Epidermal melanocyte (primary cell): ENCODE measurements at regions not wholly inside any gene's neighbourhood (a gene's known extent, or its start where the extent isn't known, plus 50 kb on each side); places are given as distances from the start of the nearest gene placed in this dataset.
"Not testable (repeated sequence)": the region's sequence is repeated elsewhere in the genome, so short reads cannot be mapped to it uniquely, and the experiment has no call there.

ENCODE experiments used
- DNase-seq: peaks from one replicate; pipeline ENCODE4 v3.0.0; 2011; ENCODE audit warnings: low spot score; ENCODE audit not compliant: insufficient read length

DNA sequence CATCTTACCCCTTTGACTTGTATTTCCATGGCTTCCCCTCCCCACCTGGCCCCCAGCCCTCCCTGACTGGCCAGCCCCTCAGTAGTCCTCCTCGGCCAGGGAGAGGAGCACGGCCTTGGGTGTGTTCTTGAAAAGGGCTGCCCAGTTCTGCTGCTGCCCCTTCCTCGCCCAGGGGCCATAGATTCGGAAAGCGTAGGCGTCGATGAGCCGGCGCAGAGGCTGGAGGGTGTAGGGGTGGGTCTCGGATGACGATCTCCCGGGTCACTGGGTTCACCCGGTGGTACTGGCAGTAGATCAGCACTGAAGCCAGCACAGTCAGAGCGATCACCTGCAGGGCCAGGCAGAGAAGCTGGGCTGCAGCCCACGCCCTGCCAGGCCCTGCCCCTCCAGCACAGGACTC is 71.7 kb downstream of the ZNF479 start:
- DNase-seq: not testable (repeated sequence)

DNA sequence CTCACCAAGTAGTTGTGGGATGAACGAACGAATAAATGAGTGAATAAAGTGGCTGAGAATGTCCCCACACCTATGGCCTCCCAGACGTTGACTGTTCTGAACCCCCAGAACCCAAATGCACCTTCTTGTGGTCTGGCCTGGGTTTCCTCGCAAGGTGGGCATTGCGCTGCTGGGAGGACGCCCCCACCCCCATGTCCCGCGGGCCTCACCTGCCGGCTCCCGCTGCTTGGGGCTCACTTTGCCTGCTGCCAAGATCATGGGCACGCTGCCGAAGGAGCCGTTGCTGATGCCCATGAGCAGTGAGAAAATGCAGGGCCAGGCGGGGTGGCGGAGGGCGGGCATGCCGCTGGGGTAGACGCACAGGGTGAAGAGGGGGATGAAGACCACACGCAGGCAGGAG is 115.9 kb downstream of the ZNF479 start:
- DNase-seq: not testable (repeated sequence)

DNA sequence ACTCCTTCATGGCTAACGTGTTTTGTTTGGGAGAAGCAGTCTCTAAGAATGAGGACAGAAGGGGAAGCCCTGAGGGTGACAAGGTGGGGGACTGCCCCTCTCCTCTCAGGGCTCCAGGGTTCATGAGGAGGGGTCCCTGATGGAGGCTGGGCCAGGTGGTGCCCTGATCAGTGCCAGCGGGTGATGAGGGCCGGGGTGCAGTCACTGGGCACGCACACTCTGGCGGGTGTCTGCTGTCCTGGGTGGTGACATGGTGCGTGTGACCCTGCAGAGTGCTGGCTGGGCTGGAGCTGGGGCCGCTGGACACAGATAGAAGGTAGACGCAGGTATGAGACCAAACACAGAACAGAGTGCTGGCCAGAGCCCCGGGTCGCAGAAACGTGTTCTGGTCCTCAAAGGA is 118.5 kb downstream of the ZNF479 start:
- not testable (repeated sequence) for DNase-seq

DNA sequence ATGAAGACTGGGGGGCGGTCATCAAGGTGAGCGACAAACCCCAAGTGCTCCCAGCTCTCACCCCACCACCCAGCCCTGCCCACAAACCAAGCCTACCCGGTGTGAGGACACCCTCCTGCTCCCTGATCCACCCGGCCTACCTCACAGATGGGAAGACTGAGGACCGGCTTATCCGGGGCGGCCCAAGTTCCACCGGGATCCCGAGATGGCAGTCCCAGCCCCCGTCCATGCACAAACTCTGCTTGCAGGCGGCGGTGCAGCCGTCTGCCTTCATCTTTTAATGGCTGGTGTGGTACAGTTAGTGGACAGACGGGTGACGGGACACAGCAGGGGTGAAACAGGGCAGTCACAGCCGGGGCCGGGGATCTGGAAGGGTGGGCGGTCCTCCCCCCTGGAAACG is 119.3 kb downstream of the ZNF479 start:
- not testable (repeated sequence) for DNase-seq

DNA sequence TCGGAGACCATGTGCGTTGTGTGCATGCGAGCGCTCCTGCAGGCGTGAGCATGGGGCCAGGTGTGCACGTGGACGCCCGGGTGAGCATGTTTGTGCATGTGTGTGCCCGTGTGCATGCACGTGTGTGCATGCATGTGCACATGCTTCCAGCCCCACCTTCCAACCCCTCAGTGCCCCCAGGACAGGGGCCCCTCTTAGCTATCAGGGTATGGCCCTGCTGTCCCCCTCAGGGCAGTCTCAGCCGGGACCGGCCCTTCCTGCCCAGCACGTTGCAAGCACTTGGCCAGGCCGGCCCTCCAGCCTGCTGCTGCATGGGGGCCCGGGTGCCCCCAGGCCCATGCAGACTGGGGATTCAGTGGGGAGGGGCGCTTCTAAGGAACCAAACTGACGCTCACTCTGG is 123.0 kb downstream of the ZNF479 start:
- DNase-seq: not testable (repeated sequence)

DNA sequence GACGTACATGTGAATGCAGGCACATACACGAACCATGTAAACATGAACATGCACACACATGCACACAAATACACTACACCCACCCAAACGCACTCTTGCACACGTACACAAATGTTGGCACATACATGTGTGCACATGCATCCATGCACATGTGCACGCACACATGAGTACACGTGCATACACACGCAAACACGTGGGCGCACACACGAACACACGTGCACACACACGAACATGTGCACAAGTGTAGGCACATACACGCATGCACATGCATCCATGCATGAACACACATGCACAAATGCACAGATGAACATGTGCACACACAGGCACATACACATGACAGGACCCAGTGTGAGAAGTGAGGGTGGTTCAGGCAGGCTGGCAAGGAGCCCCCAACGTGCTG is 126.3 kb downstream of the ZNF479 start:
- not testable (repeated sequence) for DNase-seq

DNA sequence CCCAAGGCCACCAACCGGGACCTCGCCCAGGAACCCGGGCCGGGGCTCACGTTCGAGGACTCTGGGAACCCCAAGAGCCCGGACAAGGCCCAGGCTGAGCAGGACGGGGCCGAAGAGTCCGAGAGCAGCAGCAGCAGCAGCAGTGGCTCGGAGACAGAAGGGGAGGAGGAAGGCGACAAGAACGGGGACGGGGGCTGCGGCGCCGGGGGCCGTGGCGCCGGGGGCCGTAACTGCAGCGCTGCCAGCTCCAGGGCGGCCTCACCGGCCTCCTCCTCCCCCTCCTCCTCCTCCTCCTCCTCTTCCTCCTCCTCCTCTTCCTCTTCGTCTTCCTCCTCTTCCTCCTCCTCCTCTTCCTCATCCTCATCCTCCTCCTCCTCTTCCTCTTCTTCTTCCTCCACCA is 128.4 kb downstream of the ZNF479 start:
- not testable (repeated sequence) for DNase-seq

DNA sequence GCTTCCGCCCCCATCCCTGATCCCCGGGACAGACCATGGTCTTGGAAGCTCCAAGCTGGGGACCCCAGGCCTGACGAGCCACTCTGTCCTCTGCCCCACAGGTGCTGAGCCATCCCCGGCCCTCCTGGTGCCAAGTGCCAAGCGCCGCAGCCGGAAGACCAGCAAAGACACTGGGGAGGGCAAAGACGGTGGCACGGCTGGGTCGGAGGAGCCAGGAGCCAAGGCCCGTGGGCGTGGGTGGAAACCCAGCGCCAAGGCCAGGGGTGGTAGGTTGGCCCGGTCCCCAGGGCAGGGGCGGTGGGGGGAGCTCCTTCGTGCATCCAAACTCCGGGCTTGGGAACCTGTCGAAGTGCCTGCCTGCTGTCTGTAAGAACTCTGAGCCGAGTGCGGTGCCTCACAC is 130.3 kb downstream of the ZNF479 start:
- DNase-seq: not testable (repeated sequence)

DNA sequence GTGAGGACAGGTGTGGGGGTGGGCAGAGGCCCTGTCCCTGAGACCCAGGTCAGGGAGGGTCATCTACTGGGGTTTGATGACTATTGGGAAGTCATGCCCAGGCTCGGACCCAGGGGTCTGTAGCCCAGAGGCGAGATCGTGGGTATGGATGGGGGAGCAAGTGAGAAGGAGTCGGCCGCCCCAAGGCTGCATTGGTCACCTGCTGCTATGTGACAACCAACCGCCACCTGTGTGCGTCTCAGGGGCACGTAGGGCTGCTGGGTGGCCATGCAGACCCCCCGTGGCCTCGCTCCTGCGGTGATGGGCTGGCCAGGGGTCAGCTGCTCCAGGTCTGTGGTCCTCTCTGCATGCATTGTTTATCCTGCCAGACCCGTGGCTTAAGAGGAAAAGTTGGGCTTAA is 138.5 kb downstream of the ZNF479 start:
- DNase-seq: not testable (repeated sequence)

DNA sequence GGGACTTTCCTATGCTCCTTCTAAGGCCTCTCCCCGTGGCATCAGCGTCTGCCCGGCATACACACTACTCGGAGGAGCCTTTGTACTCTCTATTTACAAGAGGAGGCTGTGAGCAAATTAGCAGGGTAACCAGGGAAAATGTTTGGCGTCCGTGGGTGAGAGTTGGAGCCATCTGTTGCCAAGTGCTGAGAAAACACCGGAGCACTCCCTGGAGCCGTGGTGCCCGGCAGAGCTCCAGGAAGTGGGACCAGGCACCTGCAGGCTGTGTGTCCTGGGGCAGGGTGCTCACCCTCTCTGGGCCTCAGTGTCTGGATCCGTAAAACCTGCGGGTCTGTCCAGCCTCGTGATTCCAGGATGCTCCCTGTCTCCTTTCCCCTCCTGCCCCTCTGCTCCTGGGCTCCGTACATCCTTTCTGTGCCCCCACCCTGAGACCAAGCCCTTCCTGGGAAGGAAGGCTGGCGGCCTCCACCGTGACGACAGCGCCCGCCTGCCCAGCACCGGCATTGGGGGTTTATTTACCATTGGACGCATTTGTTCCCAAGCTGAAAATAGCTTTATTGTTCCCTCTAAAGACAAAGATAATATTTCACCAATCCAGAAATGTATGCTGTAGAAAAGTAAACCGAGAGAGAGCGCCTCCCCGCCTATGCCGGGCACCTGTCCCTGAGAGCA is 174.4 kb downstream of the ZNF479 start:
- DNase-seq: not testable (repeated sequence)

DNA sequence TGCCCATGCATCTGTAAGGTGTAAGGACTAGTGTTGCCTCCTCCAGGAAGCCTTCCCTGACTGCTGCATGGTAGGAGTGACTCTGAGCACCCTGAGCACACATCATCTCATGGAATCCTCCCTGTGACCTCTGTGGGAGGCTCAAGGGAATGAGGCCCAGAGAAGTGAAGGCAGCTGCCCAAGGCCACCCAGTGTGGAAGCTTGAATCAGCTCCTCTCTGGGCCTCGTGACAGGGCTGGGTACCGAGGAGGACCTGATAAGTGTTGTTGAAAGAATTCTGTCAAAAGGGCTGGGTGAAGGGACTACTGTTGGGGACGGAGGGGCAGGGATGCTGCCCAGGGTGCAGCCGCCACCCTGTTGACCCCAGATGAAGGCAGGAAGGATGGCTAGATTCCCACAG is 175.2 kb downstream of the ZNF479 start:
- DNase-seq: not testable (repeated sequence)

DNA sequence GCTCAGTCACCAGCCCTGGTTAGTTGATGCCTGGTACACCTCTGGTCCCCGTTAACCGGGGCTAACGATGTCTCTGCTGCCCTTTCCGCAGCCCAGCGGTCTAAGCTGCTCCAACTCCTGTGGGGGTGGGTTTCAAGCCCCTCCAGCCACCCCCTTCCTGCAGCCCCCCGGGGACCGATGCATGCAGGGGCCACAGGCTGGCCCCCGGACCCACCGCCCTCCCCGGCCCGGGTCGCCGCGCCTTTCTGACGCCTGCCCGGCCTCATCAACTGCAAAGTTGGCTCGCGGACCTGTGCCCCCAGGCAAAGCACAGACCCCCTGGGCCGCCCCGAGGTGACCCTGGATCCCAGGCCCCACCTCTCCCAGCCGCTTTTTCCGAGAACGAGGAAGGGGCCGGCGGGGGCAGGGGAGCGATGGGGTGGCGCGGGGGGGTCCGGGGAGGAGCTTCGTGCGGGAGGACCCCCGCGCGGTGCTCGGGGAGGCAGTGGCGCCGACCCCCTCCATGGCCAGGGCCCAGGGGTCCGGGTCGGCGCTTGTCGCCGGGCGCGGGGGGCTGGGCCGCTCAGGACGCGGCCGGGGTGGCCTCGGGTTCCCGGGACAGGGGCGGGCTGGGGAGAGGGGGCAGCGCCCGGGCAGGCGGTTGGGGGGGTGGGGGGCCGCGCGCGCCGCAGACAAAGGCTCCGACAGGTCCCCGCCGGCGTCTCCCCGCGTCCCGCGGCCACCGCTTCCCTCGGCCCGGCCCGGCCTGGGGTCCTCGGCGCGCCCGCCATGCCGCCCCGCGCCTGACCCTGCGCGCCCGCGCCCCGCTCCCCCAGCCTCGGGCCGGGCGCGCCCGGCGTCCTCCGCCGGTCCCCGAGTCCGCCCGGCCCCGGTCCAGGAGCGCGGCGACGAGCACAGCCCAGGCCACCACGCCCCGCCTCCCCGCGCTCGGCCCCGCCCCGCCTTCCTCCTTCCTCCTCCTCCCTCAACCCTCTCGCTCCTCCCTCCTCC is 183.6 kb downstream of the ZNF479 start:
- not testable (repeated sequence) for DNase-seq

DNA sequence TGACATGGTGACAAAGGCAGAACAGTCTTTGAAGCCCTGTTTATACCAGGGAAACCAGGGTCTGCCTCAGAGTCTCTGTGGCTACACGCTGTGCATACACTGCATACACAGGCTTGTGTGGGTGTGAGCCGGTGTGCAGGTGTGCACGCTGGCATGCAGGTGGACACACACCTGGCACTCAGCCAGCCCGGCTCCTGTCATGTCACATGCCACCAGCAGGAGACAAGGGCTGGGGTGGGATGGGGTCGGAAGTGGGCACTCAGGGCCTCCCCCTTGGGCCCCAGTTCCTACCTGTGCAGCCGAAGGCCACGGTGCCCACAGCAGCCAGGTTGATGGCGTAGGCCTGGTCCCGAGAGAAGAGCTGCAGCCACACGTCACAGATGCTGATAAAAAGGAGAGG is 192.2 kb downstream of the ZNF479 start:
- not testable (repeated sequence) for DNase-seq

DNA sequence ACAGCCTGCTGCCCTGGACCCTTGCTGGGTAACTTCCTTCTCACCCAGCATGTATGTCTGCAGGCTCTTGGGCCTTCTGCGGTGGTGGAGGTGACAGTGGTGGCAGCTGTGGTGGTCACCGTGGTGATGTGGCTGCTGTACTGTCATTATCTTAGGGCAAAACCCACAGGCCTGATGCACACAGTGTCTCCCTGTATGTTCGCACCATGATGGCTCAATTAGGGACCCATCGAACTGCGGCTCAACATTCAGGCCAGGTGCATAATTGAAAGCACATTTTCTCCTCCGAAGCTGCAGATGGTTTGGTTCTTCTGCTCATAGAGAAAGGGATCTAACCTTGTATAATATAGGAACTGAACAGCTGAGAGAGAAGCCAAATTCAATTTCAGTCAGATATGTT is 208.3 kb downstream of the ZNF479 start:
- DNase-seq: not testable (repeated sequence)

DNA sequence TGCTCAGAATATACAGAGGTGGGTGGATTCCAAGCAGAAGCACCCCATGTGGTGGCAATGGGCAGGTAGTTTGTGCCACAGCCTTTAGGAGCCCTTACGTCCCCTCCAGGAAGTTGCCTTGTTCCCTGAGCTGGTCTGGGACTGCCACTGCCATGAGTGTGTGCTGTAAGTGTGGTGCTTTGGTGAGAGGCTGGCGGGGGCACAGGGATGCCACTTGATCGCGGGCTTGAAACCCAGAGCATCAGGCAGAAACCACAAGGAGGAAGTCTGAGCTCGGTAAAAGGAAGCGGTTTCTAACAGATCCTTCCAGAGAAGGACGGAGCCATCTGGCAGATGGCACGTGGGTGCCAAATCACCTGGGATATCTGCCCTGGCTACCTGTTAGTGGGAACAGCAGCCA is 221.3 kb downstream of the ZNF479 start:
- DNase-seq: not testable (repeated sequence)

DNA sequence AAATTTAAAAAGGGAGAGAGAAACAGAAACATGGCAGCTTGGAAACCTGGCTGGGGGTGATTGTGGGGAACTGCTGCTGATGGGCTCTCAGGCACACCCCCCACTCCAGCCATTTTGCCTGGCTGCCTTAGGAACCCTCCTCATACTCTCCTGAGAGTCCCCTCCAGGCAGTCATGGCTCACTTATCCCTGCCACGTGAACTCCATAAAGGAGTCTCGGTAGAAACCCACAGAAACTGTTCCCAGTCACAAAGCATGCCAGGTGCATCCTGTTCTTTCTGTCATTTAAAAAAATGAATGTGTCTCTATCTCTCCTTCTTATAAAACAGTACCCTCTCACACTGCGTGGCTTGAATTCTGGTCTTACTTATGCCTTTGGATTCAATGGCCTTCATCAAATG is 242.8 kb downstream of the ZNF479 start:
- DNase-seq: not testable (repeated sequence)

DNA sequence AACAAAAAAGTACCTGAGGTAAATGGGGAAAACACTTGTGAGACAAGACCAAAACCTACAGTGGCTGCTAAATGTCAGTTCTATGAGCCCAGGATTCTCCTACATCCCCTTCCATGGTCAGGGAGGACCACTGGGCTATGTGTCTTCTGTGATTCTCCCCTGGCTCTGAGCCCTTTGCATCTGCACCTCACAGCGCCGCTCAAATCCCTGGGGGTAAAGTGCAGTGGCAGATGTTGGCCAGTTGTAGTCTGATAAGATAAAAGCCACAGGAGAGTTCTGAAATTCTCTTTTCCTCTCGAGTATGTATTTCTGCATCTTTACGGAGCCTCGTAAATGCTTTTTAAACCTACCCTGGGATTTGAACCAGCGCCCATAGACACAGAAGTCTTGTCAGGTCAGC is 247.1 kb downstream of the ZNF479 start:
- DNase-seq: peak; percentile 6

DNA sequence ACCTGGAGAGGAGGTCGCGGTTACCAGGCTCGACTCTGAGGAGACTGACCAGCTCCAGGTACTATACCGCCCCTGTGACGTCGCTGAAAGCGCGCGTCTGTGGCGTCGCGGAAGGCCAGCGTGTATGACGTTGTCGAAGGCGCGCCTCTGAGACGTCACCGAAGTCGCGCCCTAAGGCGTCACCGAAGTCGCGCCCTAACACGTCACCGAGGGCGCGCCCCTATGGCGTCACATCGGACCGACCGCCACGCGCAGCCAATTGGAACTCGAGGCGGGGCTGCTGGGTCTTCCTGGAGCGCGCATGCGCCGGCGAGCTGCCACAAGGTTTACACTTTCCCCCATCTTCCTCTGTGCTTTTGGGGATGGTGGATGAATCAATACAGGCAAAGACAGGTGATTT is 249.9 kb downstream of the ZNF479 start:
- DNase-seq: not testable (repeated sequence)
